CD4-positive, alpha-beta T cell treated with Interleukin-17A for 4 hours (primary cell): ENCODE measurements at regions not wholly inside any gene's neighbourhood (a gene's known extent, or its start where the extent isn't known, plus 50 kb on each side); places are given as distances from the start of the nearest gene placed in this dataset.

Experiments
- DNase-seq: peaks from one replicate; pipeline ENCODE4 v3.0.0-alpha.2; 2020; ENCODE audit warnings: mixed read lengths

GRCh38 chr9:36461323-36461722 is 61.3 kb upstream of the RNF38 start:
- no peak for DNase-seq

- peak; percentile 77 for DNase-seq
Measured at GRCh38 chr9:36458430-36458915, 58.4 kb upstream of the RNF38 start.

- DNase-seq = no peak
Measured at GRCh38 chr9:36457836-36458429, 57.9 kb upstream of the RNF38 start.

- DNase-seq = no peak
Measured at GRCh38 chr9:36456480-36457065, 56.5 kb upstream of the RNF38 start.

GRCh38 chr9:36451949-36452348 is 51.9 kb upstream of the RNF38 start:
- DNase-seq = no peak

GRCh38 chr9:36450110-36450732 is 50.2 kb upstream of the RNF38 start:
- DNase-seq = peak; percentile 41
